ENCODE measurements at regions not wholly inside any gene's neighbourhood (a gene's known extent, or its start where the extent isn't known, plus 50 kb on each side); places are given as distances from the start of the nearest gene placed in this dataset.

- TF ChIP-seq SRF (IDR thresholded peaks at IDR 0.05; ENCODE audit: low read depth, low read length) (no peak), CTCF (IDR thresholded peaks at IDR 0.05; ENCODE audit: control extremely low read depth in 1 of 3, insufficient read depth in 1 of 3, low read depth in 1 of 3, low read length in 3 of 3) (no peak), ATF2 (IDR thresholded peaks at IDR 0.05; ENCODE audit: low read length) (no peak), GABPA (IDR thresholded peaks at IDR 0.05; ENCODE audit: borderline replicate concordance, insufficient read depth, low read length) (no peak), NRF1 (IDR thresholded peaks at IDR 0.05; ENCODE audit: low read depth, low read length) (no peak), CTBP2 (IDR thresholded peaks at IDR 0.05; ENCODE audit: borderline replicate concordance, insufficient read depth, insufficient read length, low read length) (no peak), POLR2A (IDR thresholded peaks at IDR 0.05; ENCODE audit: control extremely low read depth in 1 of 2, low read depth in 2 of 2, low read length in 2 of 2) (no peak), YY1 (IDR thresholded peaks at IDR 0.05; ENCODE audit: low read depth, low read length) (no peak), POLR2AphosphoS5 (IDR thresholded peaks at IDR 0.05; ENCODE audit: low read depth, low read length) (no peak)
Measured at GRCh38 chr10:81000781-81001180, 463.1 kb downstream of the SH2D4B start.
